GM12892 (cell line): ENCODE measurements at regions not wholly inside any gene's neighbourhood (a gene's known extent, or its start where the extent isn't known, plus 50 kb on each side); places are given as distances from the start of the nearest gene placed in this dataset.

Experiments
- POLR2A ChIP-seq: IDR thresholded peaks from 2 replicates; pipeline ENCODE4 v1.6.1; 2011; ENCODE audit warnings: low read depth, low read length, control low read depth
- POLR2AphosphoS5 ChIP-seq: IDR thresholded peaks from 2 replicates; pipeline ENCODE4 v1.6.1; 2011; ENCODE audit warnings: low read depth, low read length, control low read depth

- TF ChIP-seq POLR2A: no peak
- no peak for TF ChIP-seq POLR2AphosphoS5
These were observed 629.6 kb upstream of the HTR2C start for GRCh38 chrX:113954297-113954696.
